OCI-LY3 (cell line): ENCODE measurements at regions not wholly inside any gene's neighbourhood (a gene's known extent, or its start where the extent isn't known, plus 50 kb on each side); places are given as distances from the start of the nearest gene placed in this dataset.

Experiments
- H2AFZ ChIP-seq: fragments of 200-600, 300-600 bp; shearing (Covaris generic); 2 replicates; pipeline ENCODE4 v1.6.0; 2014; ENCODE audit warnings: antibody characterized with exemption, low read depth, low read length
- H3K27ac ChIP-seq: fragments of 200-600, 300-600 bp; sonication (generic); 2 replicates; pipeline ENCODE4 v1.5.1; 2014; ENCODE audit warnings: mild to moderate bottlenecking, low read length, moderate library complexity, mixed read lengths
- H3K27me3 ChIP-seq: fragments of 200-600, 300-600 bp; sonication (generic); 2 replicates; pipeline ENCODE4 v1.6.1; 2014; ENCODE audit warnings: low read depth, low read length, mixed read lengths
- H3K36me3 ChIP-seq: fragments of 200-600, 300-600 bp; sonication (generic); replicated peaks from 2 replicates; pipeline ENCODE3; 2014; ENCODE audit warnings: low read depth, low read length, mixed read lengths
- H3K4me1 ChIP-seq: fragments of 300-600, 200-600 bp; sonication (generic); 2 replicates; pipeline ENCODE4 v1.6.1; 2014; ENCODE audit warnings: low read length, mixed read lengths
- H3K4me2 ChIP-seq: fragments of 200-600, 300-600 bp; sonication (generic); 2 replicates; pipeline ENCODE4 v1.6.1; 2014; ENCODE audit warnings: low read length, mixed read lengths
- H3K4me3 ChIP-seq: fragments of 300-600, 200-600 bp; sonication (generic); 2 replicates; pipeline ENCODE4 v1.5.1; 2014; ENCODE audit warnings: antibody characterized with exemption, mild to moderate bottlenecking, low read length, moderate library complexity
- H3K79me2 ChIP-seq: fragments of 300-600, 200-600 bp; shearing (Covaris generic); 2 replicates; pipeline ENCODE4 v1.6.1; 2014; ENCODE audit warnings: mild to moderate bottlenecking, low read length, mixed read lengths
- H3K9ac ChIP-seq: fragments of 300-600, 200-600 bp; shearing (Covaris generic); 2 replicates; pipeline ENCODE4 v1.6.0; 2014; ENCODE audit warnings: mild to moderate bottlenecking, low read length, moderate library complexity
- H3K9me3 ChIP-seq: fragments of 200-600, 300-600 bp; shearing (Covaris generic); 2 replicates; pipeline ENCODE4 v1.6.1; 2014; ENCODE audit warnings: low read length, mixed read lengths; ENCODE audit not compliant: insufficient read depth
- H4K20me1 ChIP-seq: fragments of 200-600, 300-600 bp; sonication (generic); 2 replicates; pipeline ENCODE4 v1.6.1; 2016; ENCODE audit warnings: low read length, mixed read lengths; ENCODE audit not compliant: insufficient read depth
- EZH2phosphoT487 ChIP-seq: fragments of 200-600 bp; shearing (Covaris generic); IDR thresholded peaks from 2 replicates; pipeline ENCODE4 v1.6.1; 2018; ENCODE audit warnings: antibody characterized with exemption, mixed run types, low read depth
- TF ChIP-seq, protein P1 (sequence below): fragments of 200-600, 300-600 bp; sonication (generic); IDR thresholded peaks from 2 replicates; pipeline ENCODE4 v1.5.1; 2014; ENCODE audit warnings: antibody characterized with exemption, low read length, low read depth

DNA sequence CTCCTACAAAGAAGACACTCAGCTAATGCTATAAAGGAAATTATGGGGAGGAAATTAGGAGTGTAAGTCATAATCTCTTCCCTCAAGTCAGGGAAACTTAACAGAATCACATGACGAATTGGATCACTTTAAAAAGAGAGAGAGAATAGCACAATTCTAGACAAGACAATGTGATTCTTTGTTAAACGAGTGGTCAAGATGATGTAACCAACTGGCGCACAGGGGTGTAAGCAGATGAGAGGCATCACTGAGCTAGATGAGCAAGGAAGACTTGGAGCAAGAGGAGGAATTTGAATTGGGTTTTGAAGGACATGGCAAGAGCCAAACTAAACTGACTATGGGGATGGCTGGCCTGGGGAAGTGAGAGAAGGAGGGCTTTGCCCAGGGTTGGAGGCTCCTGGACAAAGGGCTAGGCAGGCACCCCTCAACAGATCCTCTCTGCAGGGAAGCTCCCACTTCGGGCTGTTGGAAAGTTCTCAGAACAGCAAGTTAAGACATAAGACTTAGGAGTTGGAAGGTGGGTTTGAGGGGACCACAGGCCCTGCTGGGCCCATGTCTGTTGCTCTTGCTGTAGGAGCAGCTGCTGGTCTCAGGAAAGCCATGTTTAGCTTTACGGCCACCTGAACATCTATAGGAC lies 123.9 kb upstream of the GRIK3 start:
- no peaks in the 10 kb centered on the region for H4K20me1 ChIP-seq
- peaks cover 3% of the 10 kb centered on the region; the same call in 1 of the 2 replicates for H3K27me3 ChIP-seq
- no peak overlapping the region for H2AFZ ChIP-seq
- no peak overlapping the region for H3K27ac ChIP-seq
- H3K4me1 ChIP-seq: no peaks in the 10 kb centered on the region
- no peak overlapping the region for H3K4me3 ChIP-seq
- no peaks in the 10 kb centered on the region for H3K79me2 ChIP-seq
- no peaks in the 10 kb centered on the region for H3K36me3 ChIP-seq
- no peak overlapping the region for H3K4me2 ChIP-seq
- TF ChIP-seq EZH2phosphoT487: no peak
- TF ChIP-seq, protein P1, sequence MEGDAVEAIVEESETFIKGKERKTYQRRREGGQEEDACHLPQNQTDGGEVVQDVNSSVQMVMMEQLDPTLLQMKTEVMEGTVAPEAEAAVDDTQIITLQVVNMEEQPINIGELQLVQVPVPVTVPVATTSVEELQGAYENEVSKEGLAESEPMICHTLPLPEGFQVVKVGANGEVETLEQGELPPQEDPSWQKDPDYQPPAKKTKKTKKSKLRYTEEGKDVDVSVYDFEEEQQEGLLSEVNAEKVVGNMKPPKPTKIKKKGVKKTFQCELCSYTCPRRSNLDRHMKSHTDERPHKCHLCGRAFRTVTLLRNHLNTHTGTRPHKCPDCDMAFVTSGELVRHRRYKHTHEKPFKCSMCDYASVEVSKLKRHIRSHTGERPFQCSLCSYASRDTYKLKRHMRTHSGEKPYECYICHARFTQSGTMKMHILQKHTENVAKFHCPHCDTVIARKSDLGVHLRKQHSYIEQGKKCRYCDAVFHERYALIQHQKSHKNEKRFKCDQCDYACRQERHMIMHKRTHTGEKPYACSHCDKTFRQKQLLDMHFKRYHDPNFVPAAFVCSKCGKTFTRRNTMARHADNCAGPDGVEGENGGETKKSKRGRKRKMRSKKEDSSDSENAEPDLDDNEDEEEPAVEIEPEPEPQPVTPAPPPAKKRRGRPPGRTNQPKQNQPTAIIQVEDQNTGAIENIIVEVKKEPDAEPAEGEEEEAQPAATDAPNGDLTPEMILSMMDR: no peak
- no peaks in the 10 kb centered on the region for H3K9me3 ChIP-seq
- no peak overlapping the region for H3K9ac ChIP-seq

DNA sequence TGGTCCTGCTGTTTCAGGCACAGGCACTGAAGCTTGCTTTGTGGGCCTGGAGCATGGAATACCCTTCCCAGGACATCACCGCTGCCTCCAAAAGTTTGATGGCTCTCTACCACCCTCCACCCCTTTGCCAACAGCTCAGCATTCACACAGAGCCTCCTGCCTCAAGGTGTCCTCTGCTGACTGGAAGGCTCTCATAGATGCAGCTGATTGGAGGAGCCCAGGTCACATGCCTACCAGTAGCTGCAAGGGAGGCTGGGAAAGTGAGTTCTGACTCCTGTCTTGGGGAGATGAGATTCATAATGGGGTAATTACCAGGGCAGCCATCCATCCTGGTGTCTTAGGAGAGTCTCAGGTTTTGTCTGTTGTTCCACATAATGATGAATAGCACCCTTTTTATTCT lies 124.8 kb upstream of the GRIK3 start:
- Histone ChIP-seq H3K4me1 (no peaks in the 10 kb centered on the region), H3K9ac (no peak overlapping the region), H3K36me3 (no peaks in the 10 kb centered on the region), H3K4me3 (no peak overlapping the region), H3K27me3 (peaks cover 3% of the 10 kb centered on the region; the same call in 1 of the 2 replicates), H2AFZ (no peak overlapping the region), H3K9me3 (no peaks in the 10 kb centered on the region), H3K79me2 (no peaks in the 10 kb centered on the region), H3K27ac (no peak overlapping the region), H3K4me2 (no peak overlapping the region), H4K20me1 (no peaks in the 10 kb centered on the region)
- TF ChIP-seq, protein P1: no peak
- no peak for TF ChIP-seq EZH2phosphoT487

DNA sequence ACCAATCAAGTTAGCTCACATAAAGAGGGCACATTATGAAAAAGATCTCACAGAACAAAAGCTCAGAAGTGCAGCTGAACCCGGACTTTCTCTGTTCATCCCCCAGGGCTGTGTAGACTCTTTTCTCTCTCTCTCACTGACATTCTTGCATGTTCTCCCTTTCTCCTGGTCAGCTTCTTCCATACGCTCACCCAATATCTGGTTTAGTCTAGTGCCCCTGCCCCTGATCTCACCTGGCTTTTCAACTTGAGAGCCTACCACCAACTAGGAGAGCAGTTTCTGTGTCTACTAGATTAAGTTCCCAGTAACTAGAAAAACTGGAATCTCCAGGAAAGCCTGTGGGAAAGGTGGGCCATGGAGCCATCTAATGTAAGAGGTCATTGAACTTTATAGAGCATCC lies 126.9 kb upstream of the GRIK3 start:
- H3K79me2 ChIP-seq: no peaks in the 10 kb centered on the region
- TF ChIP-seq, protein P1: no peak
- TF ChIP-seq EZH2phosphoT487: no peak
- H4K20me1 ChIP-seq: no peaks in the 10 kb centered on the region
- no peak overlapping the region for H3K4me3 ChIP-seq
- no peak overlapping the region for H3K27ac ChIP-seq
- H3K27me3 ChIP-seq: peaks cover 3% of the 10 kb centered on the region; the same call in 1 of the 2 replicates
- no peaks in the 10 kb centered on the region for H3K9me3 ChIP-seq
- H2AFZ ChIP-seq: no peak overlapping the region
- H3K4me1 ChIP-seq: no peaks in the 10 kb centered on the region
- no peaks in the 10 kb centered on the region for H3K36me3 ChIP-seq
- H3K9ac ChIP-seq: no peak overlapping the region
- H3K4me2 ChIP-seq: no peak overlapping the region

DNA sequence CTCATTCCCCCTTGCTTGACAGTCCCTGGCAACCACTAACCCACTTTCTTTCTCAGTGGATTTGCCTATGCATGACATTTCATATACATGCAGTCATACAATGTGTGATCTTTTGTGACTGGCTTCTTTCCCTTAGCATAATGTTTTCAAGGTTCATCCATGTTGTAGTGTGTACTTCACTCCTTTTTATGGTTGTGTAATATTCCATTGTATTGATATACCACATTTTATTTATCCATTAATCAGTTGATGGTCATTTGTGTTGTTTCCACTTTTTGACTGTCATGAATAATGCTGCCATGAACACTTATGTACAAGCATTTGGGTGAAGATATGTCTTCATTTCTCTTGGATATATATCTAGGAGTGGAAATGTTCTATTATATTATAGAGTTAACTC lies 127.7 kb upstream of the GRIK3 start:
- no peak overlapping the region for H3K4me3 ChIP-seq
- H3K4me1 ChIP-seq: no peaks in the 10 kb centered on the region
- H3K79me2 ChIP-seq: no peaks in the 10 kb centered on the region
- H4K20me1 ChIP-seq: no peaks in the 10 kb centered on the region
- no peak overlapping the region for H2AFZ ChIP-seq
- TF ChIP-seq EZH2phosphoT487: no peak
- TF ChIP-seq, protein P1: no peak
- H3K27me3 ChIP-seq: peaks cover 3% of the 10 kb centered on the region; the same call in 1 of the 2 replicates
- H3K4me2 ChIP-seq: no peak overlapping the region
- no peaks in the 10 kb centered on the region for H3K9me3 ChIP-seq
- no peak overlapping the region for H3K27ac ChIP-seq
- no peaks in the 10 kb centered on the region for H3K36me3 ChIP-seq
- no peak overlapping the region for H3K9ac ChIP-seq
